Femur (tissue), 1 donor: ENCODE measurements at regions not wholly inside any gene's neighbourhood (a gene's known extent, or its start where the extent isn't known, plus 50 kb on each side); places are given as distances from the start of the nearest gene placed in this dataset.
"Not testable (repeated sequence)": the region's sequence is repeated elsewhere in the genome, so short reads cannot be mapped to it uniquely, and the experiment has no call there.

Source experiments
- DNase-seq: peaks from one replicate; pipeline ENCODE4 v3.0.0-alpha.2; 2017

DNA sequence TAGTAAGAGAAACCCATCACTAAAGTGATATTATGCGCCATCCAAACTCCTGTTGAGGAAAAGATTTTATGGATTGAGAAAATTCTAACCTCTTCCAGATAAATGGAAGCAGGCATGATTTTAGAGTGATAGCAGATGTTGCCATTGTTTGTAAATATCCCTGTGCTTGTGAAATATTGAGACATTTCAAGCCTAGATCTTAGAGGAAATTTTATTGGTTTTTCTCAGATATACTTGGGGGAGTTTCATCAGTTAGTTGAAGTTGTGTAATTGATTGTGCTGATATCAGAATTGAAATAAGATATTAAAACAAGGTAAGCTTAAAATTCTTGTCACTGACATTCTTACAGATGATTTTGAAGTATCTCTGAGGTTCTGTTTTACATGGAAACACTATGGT lies 390.9 kb upstream of the FANCL start:
- DNase-seq, result no peak

- no peak for DNase-seq
Measured at GRCh38 chr2:58629545-58630119, 388.5 kb upstream of the FANCL start.

- no peak for DNase-seq
Measured at GRCh38 chr2:58620896-58621295, 379.8 kb upstream of the FANCL start.

- no peak for DNase-seq
Measured at GRCh38 chr2:58620093-58620492, 379.0 kb upstream of the FANCL start.

DNA sequence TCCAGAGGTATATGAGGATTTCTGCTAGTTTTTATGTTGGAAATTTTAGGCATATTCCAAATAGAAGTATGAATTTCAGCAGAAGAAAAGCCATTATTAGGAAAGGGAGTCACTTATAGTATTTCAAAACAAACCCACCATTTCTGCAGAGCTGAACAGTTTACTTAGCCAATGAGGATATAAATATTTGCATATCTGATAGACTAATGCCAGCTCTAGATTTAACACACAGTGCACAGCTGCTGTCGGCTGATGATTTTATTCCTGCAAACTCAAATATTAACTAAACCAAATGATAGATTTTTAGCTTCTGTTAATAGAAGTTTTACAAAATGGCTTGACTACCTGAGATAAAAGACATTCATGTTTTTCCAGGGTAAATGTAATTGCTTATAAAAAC lies 375.8 kb upstream of the FANCL start:
- no peak for DNase-seq

GRCh38 chr2:58614219-58614618 lies 373.1 kb upstream of the FANCL start:
- DNase-seq, result no peak

GRCh38 chr2:58612973-58613372 lies 371.8 kb upstream of the FANCL start:
- DNase-seq, result no peak

GRCh38 chr2:58609326-58609725 lies 368.2 kb upstream of the FANCL start:
- DNase-seq, result no peak

DNA sequence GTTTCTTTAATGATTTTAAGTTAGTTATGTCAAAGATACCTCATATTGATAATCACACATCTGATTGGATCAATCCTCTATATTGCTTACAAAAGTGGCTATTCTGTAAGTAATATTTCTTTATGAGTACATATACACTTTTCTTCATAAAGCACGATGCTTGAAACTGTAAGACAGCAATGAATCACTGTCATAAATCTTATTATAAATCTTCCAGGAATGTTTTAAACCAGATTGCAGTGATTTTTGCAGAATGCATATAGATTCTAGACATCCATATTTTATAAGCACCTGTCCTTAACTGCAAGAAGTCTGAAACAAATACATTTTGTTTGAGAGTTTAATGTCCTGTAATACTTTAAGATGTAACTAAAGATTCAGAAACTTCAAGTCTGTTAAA lies 367.0 kb upstream of the FANCL start:
- no peak for DNase-seq

DNA sequence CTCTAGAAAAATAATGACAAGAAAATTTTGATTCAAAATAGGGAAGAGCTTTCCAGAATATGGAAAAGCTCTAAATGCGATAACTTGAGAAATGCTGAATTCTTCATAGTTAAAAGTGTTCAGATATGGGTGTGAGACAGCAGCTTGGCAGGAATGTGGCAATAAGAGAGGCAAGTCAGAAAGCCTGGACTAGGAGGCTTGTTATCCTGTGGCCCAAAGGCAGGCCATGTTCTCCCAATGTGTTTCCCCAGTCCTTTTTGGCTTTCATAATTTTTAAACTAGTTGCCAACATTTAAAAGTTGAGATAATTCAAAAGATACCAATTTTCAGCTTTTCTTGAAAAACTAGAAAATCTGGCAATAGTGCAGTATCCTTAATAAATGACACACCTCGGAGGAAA lies 366.3 kb upstream of the FANCL start:
- DNase-seq, result no peak

DNA sequence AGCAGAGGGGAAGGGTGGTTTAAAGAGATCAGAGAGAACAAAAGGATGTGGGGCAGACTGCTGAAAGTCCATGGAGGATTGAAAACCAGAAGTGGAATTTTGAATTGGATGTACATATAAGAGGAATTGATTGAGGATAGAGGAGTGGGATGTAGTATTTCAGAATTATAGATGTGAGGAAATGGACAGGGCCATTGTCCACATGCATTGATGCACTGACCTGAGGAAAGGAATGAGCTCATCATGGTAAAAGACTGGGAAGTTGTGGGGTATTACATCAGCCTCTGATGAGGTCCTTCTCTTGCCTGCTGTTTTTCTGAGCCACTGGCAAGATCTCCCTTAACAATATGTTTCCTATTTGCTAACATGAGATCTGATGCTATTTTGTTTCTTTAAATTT lies 365.7 kb upstream of the FANCL start:
- no peak for DNase-seq

DNA sequence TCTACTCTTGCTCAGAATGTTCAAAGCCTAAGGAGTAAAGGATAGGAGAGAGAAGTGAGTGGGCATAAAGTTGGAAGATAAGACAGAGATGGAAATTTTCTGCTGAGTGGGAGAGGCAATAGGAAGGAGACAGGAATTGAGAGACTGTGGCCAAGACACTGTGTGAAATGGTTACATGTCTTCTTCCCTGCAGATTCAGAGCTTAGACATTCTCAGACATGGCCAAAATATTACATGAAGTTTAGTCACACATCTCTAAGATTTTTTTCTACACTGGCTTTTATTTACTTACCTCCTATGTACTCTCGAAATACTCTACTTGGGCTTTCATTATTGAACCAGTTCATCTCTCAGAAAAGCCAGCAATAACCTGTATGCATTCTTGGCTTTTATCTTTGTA lies 363.0 kb upstream of the FANCL start:
- no peak for DNase-seq

DNA sequence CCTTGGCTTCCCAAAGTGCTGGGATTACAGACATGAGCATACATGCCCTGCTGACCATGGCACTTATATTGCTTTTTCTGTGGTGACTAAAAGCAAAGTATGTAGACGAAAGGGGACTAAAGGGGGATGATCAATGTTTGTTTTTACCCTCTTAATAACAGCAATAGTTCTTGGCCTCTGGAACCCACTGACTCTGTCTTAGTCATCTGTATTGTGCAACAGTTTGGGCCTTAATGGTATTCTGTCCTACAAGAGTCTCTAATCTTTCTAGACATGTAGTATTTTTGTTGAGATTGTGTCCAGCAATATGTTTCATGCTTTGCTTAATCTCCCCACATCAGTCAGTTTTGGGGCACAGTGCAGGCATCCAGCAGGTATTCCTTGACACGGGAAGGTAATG lies 359.9 kb upstream of the FANCL start:
- no peak for DNase-seq

GRCh38 chr2:58598171-58598570 lies 357.0 kb upstream of the FANCL start:
- no peak for DNase-seq

GRCh38 chr2:58595714-58596113 lies 354.6 kb upstream of the FANCL start:
- no peak for DNase-seq

- DNase-seq, result no peak
Measured at GRCh38 chr2:58594762-58595161, 353.6 kb upstream of the FANCL start.

DNA sequence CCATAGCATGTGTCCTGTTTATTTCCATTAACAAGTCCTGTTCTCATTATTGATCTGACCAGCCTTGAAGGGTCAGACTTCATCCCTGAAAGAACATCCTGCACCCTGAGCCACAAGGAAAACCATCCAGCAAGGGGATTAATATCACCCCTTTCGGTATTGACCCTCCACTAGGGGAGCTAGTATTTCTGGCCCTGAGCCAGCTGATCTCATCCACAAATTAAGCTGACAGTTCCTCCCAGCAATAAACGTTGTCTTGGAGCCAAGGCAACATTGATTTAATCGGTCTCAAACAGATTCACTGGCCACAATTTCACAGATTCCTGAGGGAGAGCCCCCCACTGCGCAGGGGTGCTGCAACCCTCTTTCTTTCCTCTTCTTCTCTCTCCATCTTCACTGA lies 353.1 kb upstream of the FANCL start:
- no peak for DNase-seq

GRCh38 chr2:58586178-58586577 lies 345.1 kb upstream of the FANCL start:
- not testable (repeated sequence) for DNase-seq

DNA sequence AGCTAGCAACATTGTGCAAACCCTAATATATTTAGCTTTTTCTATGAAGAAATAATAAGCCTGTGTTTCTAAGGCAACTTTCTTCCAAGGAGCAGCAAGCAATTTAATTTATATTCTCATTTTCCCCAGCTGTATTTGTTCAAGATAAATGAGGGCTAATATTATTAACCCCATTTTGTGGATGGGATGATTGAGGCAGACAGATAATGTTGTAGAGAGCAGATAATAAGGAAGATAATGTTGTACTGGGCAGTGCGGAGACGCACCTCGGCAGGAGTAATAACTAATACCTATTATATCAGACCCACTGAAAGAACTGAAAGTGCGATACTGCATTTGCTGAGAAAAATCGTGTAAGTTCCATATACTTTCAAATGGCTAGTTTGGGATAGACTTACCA lies 344.1 kb upstream of the FANCL start:
- DNase-seq, result no peak

DNA sequence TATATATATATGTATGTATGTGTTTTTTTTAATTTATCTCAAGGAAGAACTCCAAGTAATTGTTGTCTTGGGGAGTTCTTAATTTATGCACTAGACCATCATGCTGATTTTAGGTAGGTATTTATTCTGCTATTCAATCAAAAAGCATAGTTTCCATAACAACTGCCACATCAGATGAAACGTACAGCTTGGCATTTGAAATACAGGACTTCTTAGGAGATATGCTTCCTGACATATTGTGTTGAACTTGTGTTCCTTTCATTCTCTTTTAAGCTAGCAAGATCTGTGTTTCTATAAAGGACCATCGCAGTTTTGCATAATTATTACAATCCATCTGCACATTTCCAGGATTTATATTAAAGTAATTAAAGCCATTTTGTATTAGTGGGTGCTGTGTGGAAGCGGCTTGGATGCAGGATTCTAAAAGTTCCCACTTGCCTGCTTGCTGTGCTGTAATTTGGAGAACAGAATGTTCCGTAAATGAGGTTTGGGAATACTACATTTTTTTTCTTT lies 343.5 kb upstream of the FANCL start:
- DNase-seq, result no peak

DNA sequence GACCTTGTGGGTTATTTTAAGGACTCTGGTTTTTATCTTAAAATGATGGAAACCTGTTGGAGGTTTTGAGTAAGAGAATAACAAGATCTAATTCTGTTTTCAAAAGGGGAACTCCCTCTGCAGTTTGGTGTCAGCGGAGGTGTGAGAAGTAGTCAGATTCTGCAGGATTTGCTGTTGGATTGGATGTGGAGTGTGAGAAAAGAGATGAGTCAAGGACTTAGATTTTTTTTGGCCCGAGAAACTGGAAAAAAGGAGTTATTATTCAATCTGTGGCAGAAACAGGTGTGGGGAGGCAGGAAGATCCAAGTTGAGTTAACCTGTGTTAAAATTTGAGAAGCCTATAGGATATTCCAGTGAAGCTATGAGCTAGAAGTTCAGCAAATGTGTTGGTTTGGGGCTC lies 337.2 kb upstream of the FANCL start:
- no peak for DNase-seq

- no peak for DNase-seq
Measured at GRCh38 chr2:58574873-58575272, 333.7 kb upstream of the FANCL start.

GRCh38 chr2:58572731-58573130 lies 331.6 kb upstream of the FANCL start:
- DNase-seq, result no peak

DNA sequence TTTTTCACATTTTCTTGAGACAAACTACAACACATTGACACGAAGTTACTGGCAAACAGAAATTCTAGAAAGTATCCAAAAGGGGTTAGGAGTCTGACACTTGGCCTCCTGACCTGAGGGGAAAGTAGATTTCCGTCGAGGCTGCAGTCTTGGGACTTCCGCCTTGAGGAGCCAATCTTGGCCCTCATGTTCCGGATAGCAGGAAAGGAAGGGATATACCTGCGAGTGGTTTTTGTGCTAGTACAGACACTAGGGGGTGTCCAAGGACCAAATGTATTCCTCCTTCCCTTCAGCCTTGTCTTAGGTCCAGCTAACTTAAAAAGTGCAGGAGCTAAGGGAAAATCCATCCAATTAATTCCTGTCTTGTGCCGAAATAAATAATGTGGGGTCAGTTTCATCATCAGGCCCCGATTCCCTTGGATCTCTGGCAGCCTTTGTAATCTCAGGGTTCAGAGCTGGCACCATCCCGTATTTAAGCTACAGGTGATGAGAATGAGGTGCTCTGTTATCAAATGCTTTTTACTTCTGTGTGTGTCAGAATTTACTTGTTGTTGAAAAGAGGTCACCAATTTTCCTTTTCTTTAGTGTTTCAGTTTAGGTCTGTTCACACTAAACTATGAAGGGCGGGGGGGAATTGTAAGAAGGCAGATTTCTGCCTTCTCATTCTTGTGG lies 330.2 kb upstream of the FANCL start:
- peak; percentile 39 for DNase-seq
